22Rv1 (cell line): ENCODE measurements at regions not wholly inside any gene's neighbourhood (a gene's known extent, or its start where the extent isn't known, plus 50 kb on each side); places are given as distances from the start of the nearest gene placed in this dataset.

Experiments used
- H3K27ac ChIP-seq: fragments of 450-650 bp; 2 replicates; pipeline ENCODE4 v1.5.1; 2017
- ZFX ChIP-seq: fragments of 450-650 bp; IDR thresholded peaks from 2 replicates; pipeline ENCODE4 v1.6.1; 2017; ENCODE audit warnings: antibody characterized with exemption, borderline replicate concordance
- TF ChIP-seq, protein P1 (sequence below): fragments of 450-650 bp; IDR thresholded peaks from 2 replicates; pipeline ENCODE4 v1.5.1; 2017; ENCODE audit warnings: mild to moderate bottlenecking

GRCh38 chr16:59886021-59886420, 1151.9 kb upstream of the GOT2 start:
- no peak overlapping the region for H3K27ac ChIP-seq
- TF ChIP-seq, protein P1, sequence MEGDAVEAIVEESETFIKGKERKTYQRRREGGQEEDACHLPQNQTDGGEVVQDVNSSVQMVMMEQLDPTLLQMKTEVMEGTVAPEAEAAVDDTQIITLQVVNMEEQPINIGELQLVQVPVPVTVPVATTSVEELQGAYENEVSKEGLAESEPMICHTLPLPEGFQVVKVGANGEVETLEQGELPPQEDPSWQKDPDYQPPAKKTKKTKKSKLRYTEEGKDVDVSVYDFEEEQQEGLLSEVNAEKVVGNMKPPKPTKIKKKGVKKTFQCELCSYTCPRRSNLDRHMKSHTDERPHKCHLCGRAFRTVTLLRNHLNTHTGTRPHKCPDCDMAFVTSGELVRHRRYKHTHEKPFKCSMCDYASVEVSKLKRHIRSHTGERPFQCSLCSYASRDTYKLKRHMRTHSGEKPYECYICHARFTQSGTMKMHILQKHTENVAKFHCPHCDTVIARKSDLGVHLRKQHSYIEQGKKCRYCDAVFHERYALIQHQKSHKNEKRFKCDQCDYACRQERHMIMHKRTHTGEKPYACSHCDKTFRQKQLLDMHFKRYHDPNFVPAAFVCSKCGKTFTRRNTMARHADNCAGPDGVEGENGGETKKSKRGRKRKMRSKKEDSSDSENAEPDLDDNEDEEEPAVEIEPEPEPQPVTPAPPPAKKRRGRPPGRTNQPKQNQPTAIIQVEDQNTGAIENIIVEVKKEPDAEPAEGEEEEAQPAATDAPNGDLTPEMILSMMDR, result no peak
- no peak for TF ChIP-seq ZFX

DNA sequence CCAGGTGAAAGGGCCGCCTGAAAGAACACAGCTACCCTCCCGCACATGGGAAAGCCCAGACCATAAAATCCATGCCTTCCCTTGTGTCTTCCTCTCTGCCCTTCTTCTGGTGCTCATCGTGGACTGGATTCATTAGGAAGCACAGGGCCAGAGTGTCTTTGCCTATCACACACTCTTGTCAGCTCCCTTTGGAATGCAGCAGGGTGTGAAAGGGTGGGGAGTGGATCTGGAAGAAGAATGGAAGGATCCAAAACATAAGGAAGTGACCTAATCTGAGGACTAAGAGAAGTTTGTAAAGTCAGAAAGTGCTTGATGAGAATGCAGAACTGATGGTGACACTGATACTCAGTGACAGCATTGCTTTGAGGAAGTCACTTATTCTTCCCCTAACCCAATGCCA, 1147.3 kb upstream of the GOT2 start:
- no peak overlapping the region for H3K27ac ChIP-seq
- TF ChIP-seq, protein P1, result no peak
- no peak for TF ChIP-seq ZFX

DNA sequence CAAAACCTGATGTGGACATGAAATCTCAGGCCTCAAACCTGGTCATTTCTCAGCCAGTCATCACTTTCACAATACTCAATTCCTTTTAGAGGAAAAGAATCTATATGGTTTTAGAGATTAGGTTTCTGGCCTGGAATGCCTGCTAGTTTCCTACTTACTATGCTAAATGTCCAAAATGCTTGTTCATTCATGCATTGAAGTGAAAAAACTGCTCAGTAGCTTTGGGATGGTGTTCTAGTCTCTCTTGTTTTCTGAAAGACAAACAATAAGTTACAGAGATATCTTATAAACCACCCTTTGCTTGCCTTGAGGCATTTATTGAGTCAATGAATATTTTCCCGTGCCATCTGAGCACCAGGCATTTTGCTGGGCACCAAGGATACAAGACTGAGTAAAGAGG, 1146.5 kb upstream of the GOT2 start:
- no peak for TF ChIP-seq ZFX
- TF ChIP-seq, protein P1, result no peak
- H3K27ac ChIP-seq, result no peak overlapping the region

GRCh38 chr16:59878999-59879398, 1144.9 kb upstream of the GOT2 start:
- TF ChIP-seq ZFX, result no peak
- TF ChIP-seq, protein P1, result no peak
- no peak overlapping the region for H3K27ac ChIP-seq

- TF ChIP-seq, protein P1, result no peak
- no peak for TF ChIP-seq ZFX
These were observed 1144.4 kb upstream of the GOT2 start for GRCh38 chr16:59878479-59878878.

DNA sequence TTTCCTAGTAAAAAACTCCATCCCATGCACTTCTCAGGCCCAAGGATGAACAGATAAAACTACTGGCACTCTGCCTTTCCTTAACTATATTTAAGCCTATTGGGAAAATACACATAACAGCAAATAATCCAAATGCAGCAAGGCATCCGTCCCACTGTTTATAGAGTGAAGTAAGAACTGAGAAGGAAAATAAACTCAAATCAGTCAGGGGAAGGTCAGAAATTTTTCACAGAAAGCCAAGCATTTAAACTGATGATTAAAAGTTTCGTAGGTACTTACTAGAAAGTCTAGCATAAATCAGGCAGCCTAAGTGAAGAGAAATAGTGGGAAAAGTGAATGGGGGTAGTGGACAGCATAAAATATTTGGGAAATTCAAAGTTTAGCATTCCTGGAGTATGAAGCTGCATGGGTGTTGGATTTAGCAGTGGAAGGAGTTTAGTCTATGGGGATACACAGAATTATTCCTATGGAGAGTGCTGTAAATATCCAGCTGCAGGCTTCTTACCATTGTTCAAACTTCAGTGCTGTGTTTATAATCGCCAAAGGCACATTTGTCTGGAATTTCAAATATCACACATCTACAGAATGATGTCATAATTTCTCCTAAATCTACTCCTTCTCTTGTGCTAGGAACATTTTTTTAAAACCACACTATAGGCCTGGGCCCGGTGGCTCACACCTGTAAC, 1131.0 kb upstream of the GOT2 start:
- no peak overlapping the region for H3K27ac ChIP-seq

More at GRCh38 chr16:59878479-59878878, 1144.4 kb upstream of the GOT2 start:
- H3K27ac ChIP-seq, result no peak overlapping the region

More for the DNA sequence above, 1131.0 kb upstream of the GOT2 start:
- TF ChIP-seq, protein P1, result no peak
- TF ChIP-seq ZFX, result no peak
